ENCODE measurements at regions not wholly inside any gene's neighbourhood (a gene's known extent, or its start where the extent isn't known, plus 50 kb on each side); places are given as distances from the start of the nearest gene placed in this dataset.
"Not testable (repeated sequence)": the region's sequence is repeated elsewhere in the genome, so short reads cannot be mapped to it uniquely, and the experiment has no call there.

- no peaks in the 10 kb centered on the region for H3K9me3 ChIP-seq (ENCODE audit: control insufficient read depth in 2 of 2, insufficient read depth in 1 of 2, low read length in 1 of 2)
- no peak for DNase-seq (ENCODE audit: low read depth in 6 of 9, low spot score in 9 of 9)
- no peaks in the 10 kb centered on the region for H3K27me3 ChIP-seq (ENCODE audit: control insufficient read depth in 2 of 2, insufficient read depth in 1 of 2, low read length in 1 of 2)
- H3K36me3 ChIP-seq (ENCODE audit: control insufficient read depth in 2 of 2, insufficient read depth in 2 of 2, low read length in 1 of 2) = no peaks in the 10 kb centered on the region
- H3K27ac ChIP-seq (ENCODE audit: low read depth in 1 of 2, low read length in 1 of 2) = no peak overlapping the region
- H3K4me3 ChIP-seq (ENCODE audit: low read length in 2 of 2) = no peak overlapping the region
- 97% methylated on average over 3 of the region's 3 CpGs for WGBS
- no peaks in the 10 kb centered on the region for H3K4me1 ChIP-seq (ENCODE audit: control insufficient read depth in 2 of 2, insufficient read depth in 2 of 2, low read length in 2 of 2)
Observed at GRCh38 chr1:83123019-83123418, 875.9 kb downstream of the TTLL7 start.

GRCh38 chr1:83118472-83118871 lies 880.5 kb downstream of the TTLL7 start:
- DNase-seq (ENCODE audit: low read depth in 6 of 9, low spot score in 9 of 9) = no peak
- Histone ChIP-seq H3K4me3 (ENCODE audit: low read length in 2 of 2) (no peak overlapping the region), H3K27ac (ENCODE audit: low read depth in 1 of 2, low read length in 1 of 2) (no peak overlapping the region), H3K4me1 (ENCODE audit: control insufficient read depth in 2 of 2, insufficient read depth in 2 of 2, low read length in 2 of 2) (no peaks in the 10 kb centered on the region), H3K27me3 (ENCODE audit: control insufficient read depth in 2 of 2, insufficient read depth in 1 of 2, low read length in 1 of 2) (no peaks in the 10 kb centered on the region), H3K9me3 (ENCODE audit: control insufficient read depth in 2 of 2, insufficient read depth in 1 of 2, low read length in 1 of 2) (no peaks in the 10 kb centered on the region), H3K36me3 (ENCODE audit: control insufficient read depth in 2 of 2, insufficient read depth in 2 of 2, low read length in 1 of 2) (no peaks in the 10 kb centered on the region)
- WGBS = 97% methylated on average over 4 of the region's 4 CpGs

GRCh38 chr1:83117030-83117429 lies 881.9 kb downstream of the TTLL7 start:
- H3K36me3 ChIP-seq (ENCODE audit: control insufficient read depth in 2 of 2, insufficient read depth in 2 of 2, low read length in 1 of 2); H3K4me3 ChIP-seq (ENCODE audit: low read length in 2 of 2); H3K9me3 ChIP-seq (ENCODE audit: control insufficient read depth in 2 of 2, insufficient read depth in 1 of 2, low read length in 1 of 2); H3K27ac ChIP-seq (ENCODE audit: low read depth in 1 of 2, low read length in 1 of 2); H3K27me3 ChIP-seq (ENCODE audit: control insufficient read depth in 2 of 2, insufficient read depth in 1 of 2, low read length in 1 of 2); DNase-seq (ENCODE audit: low read depth in 6 of 9, low spot score in 9 of 9); H3K4me1 ChIP-seq (ENCODE audit: control insufficient read depth in 2 of 2, insufficient read depth in 2 of 2, low read length in 2 of 2): not testable (repeated sequence)
- WGBS = 98% methylated on average over 4 of the region's 4 CpGs

- 95% methylated on average over 2 of the region's 2 CpGs for WGBS
- no peaks in the 10 kb centered on the region for H3K9me3 ChIP-seq (ENCODE audit: control insufficient read depth in 2 of 2, insufficient read depth in 1 of 2, low read length in 1 of 2)
- H3K4me1 ChIP-seq (ENCODE audit: control insufficient read depth in 2 of 2, insufficient read depth in 2 of 2, low read length in 2 of 2) = no peaks in the 10 kb centered on the region
- DNase-seq (ENCODE audit: low read depth in 6 of 9, low spot score in 9 of 9) = no peak
- no peak overlapping the region for H3K27ac ChIP-seq (ENCODE audit: low read depth in 1 of 2, low read length in 1 of 2)
- H3K36me3 ChIP-seq (ENCODE audit: control insufficient read depth in 2 of 2, insufficient read depth in 2 of 2, low read length in 1 of 2) = no peaks in the 10 kb centered on the region
- H3K27me3 ChIP-seq (ENCODE audit: control insufficient read depth in 2 of 2, insufficient read depth in 1 of 2, low read length in 1 of 2) = no peaks in the 10 kb centered on the region
- H3K4me3 ChIP-seq (ENCODE audit: low read length in 2 of 2) = no peak overlapping the region
Observed at GRCh38 chr1:83115785-83116184, 883.1 kb downstream of the TTLL7 start.

GRCh38 chr1:83114136-83114834 lies 884.6 kb downstream of the TTLL7 start:
- DNase-seq (ENCODE audit: low read depth in 6 of 9, low spot score in 9 of 9) = no peak
- no peak overlapping the region for H3K27ac ChIP-seq (ENCODE audit: low read depth in 1 of 2, low read length in 1 of 2)
- WGBS = 93% methylated on average over 2 of the region's 2 CpGs

GRCh38 chr1:83113652-83114051 lies 885.3 kb downstream of the TTLL7 start:
- DNase-seq (ENCODE audit: low read depth in 6 of 9, low spot score in 9 of 9) = no peak
- Histone ChIP-seq H3K9me3 (ENCODE audit: control insufficient read depth in 2 of 2, insufficient read depth in 1 of 2, low read length in 1 of 2) (no peaks in the 10 kb centered on the region), H3K4me1 (ENCODE audit: control insufficient read depth in 2 of 2, insufficient read depth in 2 of 2, low read length in 2 of 2) (no peaks in the 10 kb centered on the region), H3K27ac (ENCODE audit: low read depth in 1 of 2, low read length in 1 of 2) (no peak overlapping the region), H3K4me3 (ENCODE audit: low read length in 2 of 2) (no peak overlapping the region), H3K27me3 (ENCODE audit: control insufficient read depth in 2 of 2, insufficient read depth in 1 of 2, low read length in 1 of 2) (no peaks in the 10 kb centered on the region), H3K36me3 (ENCODE audit: control insufficient read depth in 2 of 2, insufficient read depth in 2 of 2, low read length in 1 of 2) (no peaks in the 10 kb centered on the region)
- WGBS = 77% methylated on average over 2 of the region's 2 CpGs

More at GRCh38 chr1:83114136-83114834, 884.6 kb downstream of the TTLL7 start:
- Histone ChIP-seq H3K27me3 (ENCODE audit: control insufficient read depth in 2 of 2, insufficient read depth in 1 of 2, low read length in 1 of 2) (no peaks in the 10 kb centered on the region), H3K4me3 (ENCODE audit: low read length in 2 of 2) (no peak overlapping the region), H3K4me1 (ENCODE audit: control insufficient read depth in 2 of 2, insufficient read depth in 2 of 2, low read length in 2 of 2) (no peaks in the 10 kb centered on the region), H3K9me3 (ENCODE audit: control insufficient read depth in 2 of 2, insufficient read depth in 1 of 2, low read length in 1 of 2) (no peaks in the 10 kb centered on the region), H3K36me3 (ENCODE audit: control insufficient read depth in 2 of 2, insufficient read depth in 2 of 2, low read length in 1 of 2) (no peaks in the 10 kb centered on the region)

GRCh38 chr1:83112248-83112885 lies 886.6 kb downstream of the TTLL7 start:
- H3K4me3 ChIP-seq (ENCODE audit: low read length in 2 of 2) = no peak overlapping the region
- no peaks in the 10 kb centered on the region for H3K4me1 ChIP-seq (ENCODE audit: control insufficient read depth in 2 of 2, insufficient read depth in 2 of 2, low read length in 2 of 2)
- no peaks in the 10 kb centered on the region for H3K27me3 ChIP-seq (ENCODE audit: control insufficient read depth in 2 of 2, insufficient read depth in 1 of 2, low read length in 1 of 2)
- DNase-seq (ENCODE audit: low read depth in 6 of 9, low spot score in 9 of 9) = no peak
- no peaks in the 10 kb centered on the region for H3K36me3 ChIP-seq (ENCODE audit: control insufficient read depth in 2 of 2, insufficient read depth in 2 of 2, low read length in 1 of 2)
- no peak overlapping the region for H3K27ac ChIP-seq (ENCODE audit: low read depth in 1 of 2, low read length in 1 of 2)
- 96% methylated on average over 3 of the region's 3 CpGs for WGBS
- no peaks in the 10 kb centered on the region for H3K9me3 ChIP-seq (ENCODE audit: control insufficient read depth in 2 of 2, insufficient read depth in 1 of 2, low read length in 1 of 2)

- no peak overlapping the region for H3K4me3 ChIP-seq (ENCODE audit: low read length in 2 of 2)
- no peaks in the 10 kb centered on the region for H3K36me3 ChIP-seq (ENCODE audit: control insufficient read depth in 2 of 2, insufficient read depth in 2 of 2, low read length in 1 of 2)
- 88% methylated on average over 2 of the region's 2 CpGs for WGBS
- no peak overlapping the region for H3K27ac ChIP-seq (ENCODE audit: low read depth in 1 of 2, low read length in 1 of 2)
- H3K9me3 ChIP-seq (ENCODE audit: control insufficient read depth in 2 of 2, insufficient read depth in 1 of 2, low read length in 1 of 2) = no peaks in the 10 kb centered on the region
- H3K4me1 ChIP-seq (ENCODE audit: control insufficient read depth in 2 of 2, insufficient read depth in 2 of 2, low read length in 2 of 2) = no peaks in the 10 kb centered on the region
- no peak for DNase-seq (ENCODE audit: low read depth in 6 of 9, low spot score in 9 of 9)
- H3K27me3 ChIP-seq (ENCODE audit: control insufficient read depth in 2 of 2, insufficient read depth in 1 of 2, low read length in 1 of 2) = no peaks in the 10 kb centered on the region
Observed at GRCh38 chr1:83110156-83110555, 888.8 kb downstream of the TTLL7 start.

- H3K27me3 ChIP-seq (ENCODE audit: control insufficient read depth in 2 of 2, insufficient read depth in 1 of 2, low read length in 1 of 2) = no peaks in the 10 kb centered on the region
- H3K4me3 ChIP-seq (ENCODE audit: low read length in 2 of 2) = no peak overlapping the region
- WGBS = 96% methylated on average over 1 of the region's 1 CpG
- H3K4me1 ChIP-seq (ENCODE audit: control insufficient read depth in 2 of 2, insufficient read depth in 2 of 2, low read length in 2 of 2) = no peaks in the 10 kb centered on the region
- H3K27ac ChIP-seq (ENCODE audit: low read depth in 1 of 2, low read length in 1 of 2) = no peak overlapping the region
- H3K9me3 ChIP-seq (ENCODE audit: control insufficient read depth in 2 of 2, insufficient read depth in 1 of 2, low read length in 1 of 2) = no peaks in the 10 kb centered on the region
- H3K36me3 ChIP-seq (ENCODE audit: control insufficient read depth in 2 of 2, insufficient read depth in 2 of 2, low read length in 1 of 2) = no peaks in the 10 kb centered on the region
- no peak for DNase-seq (ENCODE audit: low read depth in 6 of 9, low spot score in 9 of 9)
Observed at GRCh38 chr1:83109692-83110091, 889.2 kb downstream of the TTLL7 start.
